ENCODE measurements at regions not wholly inside any gene's neighbourhood (a gene's known extent, or its start where the extent isn't known, plus 50 kb on each side); places are given as distances from the start of the nearest gene placed in this dataset.
A peak's percentile ranks its signal among the peaks of the same experiment; 100 is the strongest.

DNA sequence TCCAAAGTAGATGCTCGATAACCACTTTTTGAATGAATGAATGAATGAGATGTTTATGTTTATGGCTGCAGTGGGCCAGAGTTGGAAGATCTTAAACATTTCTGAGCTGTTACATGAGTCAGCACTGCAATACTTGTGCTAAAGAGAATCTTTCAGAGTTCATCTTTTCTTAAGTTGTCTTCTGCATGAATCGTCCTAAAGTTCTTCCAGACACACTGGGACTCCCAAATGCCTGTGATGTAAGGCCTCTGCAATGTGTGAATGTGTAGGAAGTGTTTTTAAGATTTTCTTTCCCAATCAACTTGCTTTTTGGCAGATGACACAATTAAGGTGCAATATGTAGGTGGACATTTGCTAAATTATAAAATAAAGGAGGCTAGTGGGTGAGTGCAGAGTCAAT lies 50.3 kb upstream of the TRIM9 start:
- DNase-seq, result no peak

DNA sequence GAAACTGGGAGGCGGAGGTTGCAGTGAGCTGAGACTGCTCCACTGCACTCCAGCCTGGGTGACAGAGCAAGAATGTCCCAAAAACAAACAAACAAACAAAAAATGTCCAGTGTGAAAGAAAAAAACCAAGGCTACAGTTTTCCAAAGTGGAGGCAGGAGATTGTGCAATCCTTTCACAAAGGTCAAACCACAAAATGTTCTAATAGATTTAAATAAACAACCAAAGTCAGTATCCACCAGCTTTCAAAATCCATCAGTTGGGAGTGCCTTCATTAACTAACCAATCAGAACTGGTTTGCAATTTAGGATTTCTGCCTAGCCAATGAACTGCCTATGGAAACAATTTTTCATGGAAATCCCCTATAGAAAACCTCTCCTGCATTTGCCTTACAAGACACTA lies 52.3 kb upstream of the TRIM9 start:
- no peak for DNase-seq

DNA sequence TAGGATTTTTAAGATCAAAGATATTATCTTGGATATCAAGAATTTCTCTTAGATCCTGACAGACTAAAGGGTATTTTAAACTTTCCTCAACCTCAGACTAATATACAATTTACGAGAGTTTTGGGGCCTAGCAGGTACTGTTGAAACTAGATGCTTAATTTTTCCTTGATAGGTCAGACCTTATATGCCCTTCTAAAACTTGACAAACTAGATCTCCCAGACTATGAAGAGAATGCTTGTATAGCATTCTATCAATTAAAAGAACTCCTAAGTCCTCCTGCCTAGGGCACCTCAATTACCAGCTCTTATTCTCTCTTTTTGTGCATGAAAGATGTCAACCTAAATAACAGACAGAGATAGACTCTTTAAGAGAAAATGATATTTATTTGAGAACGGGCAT lies 60.4 kb upstream of the TRIM9 start:
- no peak for DNase-seq

DNA sequence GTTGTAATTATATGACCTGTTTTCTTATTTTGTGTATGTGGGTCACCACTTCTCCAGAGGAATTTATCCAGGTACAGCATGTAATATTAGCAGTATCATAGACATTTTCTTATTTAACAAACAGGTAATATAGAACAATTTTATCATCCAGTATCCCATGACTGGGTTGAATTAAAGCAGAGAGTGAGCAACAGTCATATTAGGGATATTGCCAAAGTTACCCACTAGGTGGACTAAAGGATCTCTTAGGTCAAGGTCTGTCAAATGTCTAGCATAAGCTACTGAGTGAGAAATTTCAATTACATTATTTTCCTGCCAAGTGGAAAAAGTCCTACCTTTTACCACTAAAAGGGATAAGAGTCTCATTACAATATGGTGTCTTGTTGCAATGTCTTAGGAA lies 62.1 kb upstream of the TRIM9 start:
- no peak for DNase-seq

DNA sequence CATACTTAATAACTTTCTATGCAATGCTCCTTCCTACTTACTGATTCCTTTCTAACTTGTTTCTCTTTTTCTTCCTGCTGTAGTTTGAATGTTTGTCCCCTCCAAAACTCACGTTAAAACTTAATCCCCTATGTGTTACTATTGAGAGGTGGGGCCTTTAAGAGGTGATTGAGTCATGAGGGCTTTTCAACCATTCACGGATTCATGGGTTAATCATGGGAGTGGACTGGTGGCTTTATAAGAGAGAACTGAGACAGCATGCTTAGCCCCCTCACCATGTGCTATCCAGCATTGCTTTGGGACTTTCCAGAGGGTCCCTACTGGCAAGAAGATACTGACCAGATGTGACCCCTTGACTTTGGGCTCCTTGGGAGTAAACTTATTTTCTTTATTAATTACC lies 66.0 kb upstream of the TRIM9 start:
- no peak for DNase-seq

DNA sequence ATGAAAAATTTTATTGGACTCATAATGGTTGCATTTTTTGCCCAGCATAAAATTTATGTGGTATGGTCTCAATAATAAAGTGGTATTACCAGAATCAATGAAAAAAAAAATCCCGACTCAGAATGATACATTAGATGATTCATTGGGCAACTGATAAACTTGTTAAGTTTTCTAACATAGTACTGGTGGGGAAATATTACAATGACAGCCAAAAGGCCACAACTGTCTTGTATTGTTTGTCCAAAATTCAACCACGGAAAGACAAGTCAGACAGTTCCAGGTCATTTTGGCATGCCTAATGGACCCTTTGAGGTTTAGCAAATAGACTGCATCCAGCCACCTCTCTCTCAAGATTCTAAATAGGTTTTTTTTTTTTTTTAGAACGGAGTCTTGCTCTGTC lies 70.5 kb upstream of the TRIM9 start:
- DNase-seq, result no peak

- no peak for DNase-seq
These were observed 72.3 kb upstream of the TMX1 start for GRCh38 chr14:51167587-51168214.

- DNase-seq, result no peak
These were observed 71.8 kb upstream of the TMX1 start for GRCh38 chr14:51168215-51168613.

- no peak for DNase-seq
These were observed 66.2 kb upstream of the TMX1 start for GRCh38 chr14:51173863-51174262.

- no peak for DNase-seq
These were observed 63.2 kb upstream of the TMX1 start for GRCh38 chr14:51176839-51177238.

DNA sequence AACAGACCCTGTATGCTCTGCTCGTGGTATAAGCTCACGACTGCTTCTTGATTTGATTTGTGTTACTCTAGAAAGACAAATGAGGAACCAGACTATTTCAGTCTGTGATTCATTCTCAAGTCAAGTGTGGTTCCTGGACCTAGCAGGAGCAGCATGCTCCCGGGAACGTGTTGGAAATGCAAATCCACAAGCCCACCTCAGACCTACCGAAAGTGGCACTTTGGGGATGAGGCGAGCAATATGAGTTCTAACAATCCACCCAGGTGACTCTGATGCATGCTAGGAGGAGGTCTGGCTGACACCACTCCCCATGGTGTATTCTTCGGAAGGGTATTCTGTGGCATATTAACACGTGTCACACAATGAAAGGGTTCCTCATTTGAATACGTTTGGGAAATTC lies 59.5 kb upstream of the TMX1 start:
- DNase-seq, result no peak

DNA sequence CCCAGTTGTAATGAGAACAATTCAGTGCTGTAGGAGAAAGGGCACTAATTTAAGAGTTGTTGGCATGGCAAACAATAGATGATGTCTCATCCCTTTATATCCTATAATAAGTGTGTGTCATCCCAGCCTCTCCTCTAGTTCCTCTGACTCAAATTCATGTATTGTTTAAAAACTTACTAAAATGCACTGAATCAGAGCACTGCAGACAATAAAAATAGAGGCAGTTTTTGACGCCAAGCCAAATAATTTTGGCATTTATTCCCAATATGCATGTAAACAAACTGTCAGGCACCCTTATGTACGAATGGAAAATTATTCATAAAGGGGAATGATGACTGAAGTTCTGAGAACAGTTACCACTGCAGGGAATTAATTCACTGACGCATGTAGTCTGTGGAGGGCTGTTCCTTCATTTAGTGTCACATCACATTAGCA lies 57.9 kb upstream of the TMX1 start:
- peak in 1 of 56 donors; percentile 8 for DNase-seq

DNA sequence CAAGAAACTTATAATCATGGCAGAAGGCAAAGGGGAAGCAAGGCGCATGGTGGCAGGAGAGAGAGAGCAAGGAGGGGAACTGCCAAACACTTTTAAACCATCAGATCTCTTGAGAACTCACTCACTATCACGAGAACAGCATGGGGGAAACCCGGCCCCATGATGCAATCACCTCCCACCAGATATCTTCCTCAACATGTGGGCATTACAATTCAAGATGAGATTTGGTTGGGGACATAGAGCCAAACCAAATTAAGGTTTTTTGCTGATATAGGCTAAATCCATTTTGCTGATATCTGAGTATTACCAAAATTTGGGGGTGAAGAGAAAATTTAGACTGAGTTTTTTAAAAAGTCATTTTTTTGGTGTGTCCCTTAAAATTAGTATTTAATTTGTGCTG lies 54.9 kb upstream of the TMX1 start:
- no peak for DNase-seq

DNA sequence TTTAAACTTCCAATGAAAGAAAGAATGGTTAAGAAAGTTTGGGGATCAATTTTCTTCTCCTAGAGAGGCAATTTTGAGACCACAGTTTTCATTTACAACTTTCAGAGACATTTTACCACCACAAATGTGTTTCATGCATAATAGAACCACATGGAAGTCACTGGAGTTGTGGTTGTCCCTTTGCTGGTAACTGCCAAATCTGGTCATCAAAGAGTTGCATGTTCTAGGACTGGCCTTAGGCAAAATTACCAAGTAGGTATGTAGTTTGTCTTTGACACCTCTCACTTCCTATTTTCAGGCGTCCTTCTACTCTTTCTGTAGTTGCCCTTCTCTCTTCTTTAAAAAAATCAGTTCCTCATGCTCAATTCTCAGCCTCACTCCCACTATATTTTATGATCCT lies 54.3 kb upstream of the TMX1 start:
- DNase-seq, result no peak

DNA sequence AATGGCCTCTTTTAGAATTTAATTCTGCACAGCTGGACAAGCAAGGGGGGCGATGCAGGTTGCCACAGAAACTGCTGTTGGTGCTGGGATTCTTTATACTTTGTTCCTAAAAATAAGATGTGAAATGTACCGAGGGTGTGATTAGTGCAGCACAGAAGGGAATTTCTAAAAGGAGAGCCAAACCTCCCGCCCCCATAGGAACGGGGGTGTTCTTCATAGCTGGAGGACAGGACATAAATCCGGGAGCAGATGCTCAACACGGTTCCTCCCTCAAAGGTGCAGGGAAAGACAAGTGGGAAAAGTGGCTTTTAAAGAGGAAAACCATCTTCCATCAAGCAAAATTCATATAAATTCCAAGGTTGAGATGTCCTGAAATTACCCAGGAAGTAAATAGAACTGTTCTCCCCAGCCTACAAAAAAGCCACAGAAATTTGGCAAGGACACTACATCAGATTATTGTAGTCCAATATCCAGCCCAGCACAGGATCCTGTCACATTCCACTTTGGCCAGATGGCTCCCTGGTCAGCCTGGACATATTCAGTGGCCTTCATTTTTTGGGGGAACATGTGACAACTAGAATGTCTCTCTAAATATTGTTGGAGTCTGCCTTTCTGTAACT lies 51.4 kb upstream of the TMX1 start:
- DNase-seq, result peak in 13 of 56 donors; percentile 0 to 17 (median 4)

- no peak for DNase-seq
These were observed 50.3 kb upstream of the TMX1 start for GRCh38 chr14:51189600-51190376.

Data from nucleus accumbens (tissue), 56 donors.